MCF 10A (cell line): ENCODE measurements at regions not wholly inside any gene's neighbourhood (a gene's known extent, or its start where the extent isn't known, plus 50 kb on each side); places are given as distances from the start of the nearest gene placed in this dataset.
"Not testable (repeated sequence)": the region's sequence is repeated elsewhere in the genome, so short reads cannot be mapped to it uniquely, and the experiment has no call there.

Source experiments
- BruUV-seq: library from RNA; stranded (reverse); fragments of 400-500 nt; replicated peaks from 2 replicates; lab custom pipeline; 2021; lab: Mats Ljungman, UMichigan
- CTCF ChIA-PET: fragments of 300-600 bp; sonication (Branson Sonifier 250); formaldehyde crosslinking; extraction: SDS; loops from one replicate; lab custom pipeline; 2021; ENCODE audit warnings: antibody characterized with exemption, inconsistent platforms; lab: Yijun Ruan, JAX
- POLR2A ChIA-PET: fragments of 300-600, 350-650 bp; sonication (Branson Sonifier 250); formaldehyde crosslinking; extraction: SDS; loops from one replicate; lab custom pipeline; 2020; ENCODE audit warnings: antibody characterized with exemption, inconsistent platforms; lab: Yijun Ruan, JAX
- DNase-seq: peaks from one replicate; pipeline ENCODE4 v3.0.0-alpha.2; 2018; ENCODE audit not compliant: unreplicated experiment
- H3K27ac Mint-ChIP-seq: one replicate; pipeline ENCODE4 v1.8.0; 2022; ENCODE audit warnings: mild to moderate bottlenecking, low read depth, mixed read lengths; ENCODE audit not compliant: unreplicated experiment
- H3K27me3 Mint-ChIP-seq: one replicate; pipeline ENCODE4 v1.8.0; 2022; ENCODE audit warnings: mixed read lengths; ENCODE audit not compliant: insufficient read depth, unreplicated experiment
- H3K36me3 Mint-ChIP-seq: one replicate; pipeline ENCODE4 v1.8.0; 2022; ENCODE audit warnings: mild to moderate bottlenecking, moderate library complexity, mixed read lengths; ENCODE audit not compliant: insufficient read depth, unreplicated experiment
- H3K4me1 Mint-ChIP-seq: one replicate; pipeline ENCODE4 v1.8.0; 2022; ENCODE audit warnings: mixed read lengths; ENCODE audit not compliant: insufficient read depth, unreplicated experiment
- H3K4me3 Mint-ChIP-seq: one replicate; pipeline ENCODE4 v1.8.0; 2022; ENCODE audit warnings: mild to moderate bottlenecking, moderate library complexity, mixed read lengths; ENCODE audit not compliant: unreplicated experiment
- H3K9me3 Mint-ChIP-seq: one replicate; pipeline ENCODE4 v1.8.0; 2022; ENCODE audit warnings: mixed read lengths; ENCODE audit not compliant: unreplicated experiment
- CTCF ChIP-seq: fragments of 200-600 bp; IDR thresholded peaks from one replicate; pipeline ENCODE4 v1.8.0; 2022; ENCODE audit warnings: antibody characterized with exemption, mild to moderate bottlenecking; ENCODE audit not compliant: unreplicated experiment
- intact Hi-C: fragments of 100-400 bp; cut with micrococcal nuclease; formaldehyde crosslinking; loops from 2 replicates; pipeline ENCODE4 v1.14.1; 2022

GRCh38 chr17:77049440-77049839, 91.3 kb upstream of the SEC14L1 start:
- intact Hi-C loops: no loop called here
- POLR2A ChIA-PET: interaction anchor here (0.9 kb wide), 1 partner anchor 194 kb away, joined by 4 read pairs; no protein-coding TSS in a partner anchor

DNA sequence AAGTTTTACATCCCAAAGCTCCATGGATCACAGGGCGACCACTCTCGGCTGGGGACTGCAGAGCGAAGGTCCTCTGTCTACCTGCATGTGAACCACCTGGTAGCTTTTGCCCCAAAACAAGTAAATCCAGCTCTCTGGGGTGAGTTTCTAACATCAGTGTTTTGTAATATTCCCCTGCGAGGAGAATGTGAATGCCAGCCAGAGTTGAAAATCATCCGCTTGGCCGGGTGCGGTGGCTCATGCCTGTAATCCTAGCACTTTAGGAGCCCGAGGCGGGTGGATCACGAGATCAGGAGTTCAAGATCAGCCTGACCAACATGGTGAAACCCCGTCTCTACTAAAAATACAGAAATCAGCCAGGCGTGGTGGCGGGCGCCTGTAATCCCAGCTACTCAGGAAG, 89.9 kb upstream of the SEC14L1 start:
- H3K27ac Mint-ChIP-seq, H3K4me1 Mint-ChIP-seq, H3K9me3 Mint-ChIP-seq, BruUV-seq, intact Hi-C loops, H3K36me3 Mint-ChIP-seq, POLR2A ChIA-PET, DNase-seq, H3K4me3 Mint-ChIP-seq: not testable (repeated sequence)
- CTCF ChIA-PET: interaction anchor here (0.8 to 1.1 kb wide), 2 partner anchors 16 to 82 kb away, joined by 4 read pairs; no protein-coding TSS in a partner anchor
- H3K27me3 Mint-ChIP-seq: peaks cover 16% of the 10 kb centered on the region

More at GRCh38 chr17:77049440-77049839, 91.3 kb upstream of the SEC14L1 start:
- H3K36me3 Mint-ChIP-seq: no peaks in the 10 kb centered on the region
- H3K9me3 Mint-ChIP-seq: no peaks in the 10 kb centered on the region
- peaks cover 9% of the 10 kb centered on the region for H3K4me1 Mint-ChIP-seq
- no peak overlapping the region for H3K4me3 Mint-ChIP-seq
- BruUV-seq: no TSS peak
- peaks cover 6% of the 10 kb centered on the region for H3K27me3 Mint-ChIP-seq
- no peak for TF ChIP-seq CTCF
- no peak overlapping the region for H3K27ac Mint-ChIP-seq
- no peak for DNase-seq
- CTCF ChIA-PET: interaction anchor here (0.6 to 0.8 kb wide), 2 partner anchors 38 to 112 kb away, joined by 3 to 4 read pairs; no protein-coding TSS in a partner anchor

- Mint-ChIP-seq H3K27ac (no peak overlapping the region), H3K27me3 (peaks cover 20% of the 10 kb centered on the region), H3K9me3 (no peaks in the 10 kb centered on the region), H3K4me3 (no peak overlapping the region), H3K36me3 (no peaks in the 10 kb centered on the region), H3K4me1 (peaks cover 6% of the 10 kb centered on the region)
- no peak for DNase-seq
- ChIA-PET POLR2A (interaction anchor here (2.2 kb wide), 1 partner anchor 187 kb away, joined by 12 read pairs; the partner anchor contains the start of gene MGAT5B), CTCF (interaction anchor here (0.5 to 4.5 kb wide), 12 partner anchors 9 to 238 kb away, joined by 3 to 53 read pairs (median 16); partner anchors contain the start of gene MGAT5B)
- no peak for TF ChIP-seq CTCF
- BruUV-seq: no TSS peak
- intact Hi-C loops: no loop called here
Measured at GRCh38 chr17:77054936-77055335, 85.8 kb upstream of the SEC14L1 start.

DNA sequence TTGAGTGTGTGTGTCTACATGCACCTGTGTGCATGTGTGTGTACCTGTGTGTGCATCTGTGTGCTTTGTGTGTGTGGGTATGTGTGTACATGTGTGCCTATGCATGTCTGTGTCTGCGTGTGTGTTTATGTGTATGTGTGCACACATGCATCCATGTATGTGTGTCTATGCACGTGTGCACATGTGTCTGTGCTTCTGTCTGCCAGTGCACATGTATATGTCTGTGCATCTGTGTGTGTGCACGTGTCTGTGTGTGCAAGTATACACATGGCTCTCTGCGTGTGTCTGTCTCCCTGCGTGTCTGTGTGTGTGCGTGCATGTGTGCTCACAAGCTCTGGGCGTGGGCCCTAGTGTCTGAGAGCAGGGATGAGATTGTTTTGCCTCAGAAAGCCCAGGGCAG, 85.3 kb upstream of the SEC14L1 start:
- CTCF ChIA-PET: interaction anchor here (0.6 to 4.5 kb wide), 22 partner anchors 9 to 276 kb away, joined by 3 to 53 read pairs (median 9); partner anchors contain the start of gene MGAT5B
- H3K9me3 Mint-ChIP-seq: no peaks in the 10 kb centered on the region
- H3K4me1 Mint-ChIP-seq: peaks cover 6% of the 10 kb centered on the region
- TF ChIP-seq CTCF: no peak
- no TSS peak for BruUV-seq
- H3K27me3 Mint-ChIP-seq: peaks cover 25% of the 10 kb centered on the region
- no peak for DNase-seq
- H3K27ac Mint-ChIP-seq: no peak overlapping the region
- H3K36me3 Mint-ChIP-seq: no peaks in the 10 kb centered on the region
- intact Hi-C loops: no loop called here
- no peak overlapping the region for H3K4me3 Mint-ChIP-seq
- POLR2A ChIA-PET: interaction anchor here (2.2 kb wide), 1 partner anchor 187 kb away, joined by 12 read pairs; the partner anchor contains the start of gene MGAT5B
